Panc1 (cell line): ENCODE measurements at regions not wholly inside any gene's neighbourhood (a gene's known extent, or its start where the extent isn't known, plus 50 kb on each side); places are given as distances from the start of the nearest gene placed in this dataset.

Experiments used
- ATAC-seq: fragments of 200-7000 bp; cut with Tn5 transposase; 2 replicates; pipeline ENCODE4 v1.9.1; 2020; ENCODE audit warnings: mild to moderate bottlenecking, moderate library complexity
- BruUV-seq: library from RNA; stranded (reverse); fragments of 400-500 nt; replicated peaks from 2 replicates; lab custom pipeline; 2021; lab: Mats Ljungman, UMichigan
- CTCF ChIA-PET: fragments of 300-600 bp; sonication (Branson Sonifier 250); formaldehyde crosslinking; loops from one replicate; lab custom pipeline; 2022; ENCODE audit warnings: antibody characterized with exemption; lab: Charles Lee
- POLR2A ChIA-PET: fragments of 300-600 bp; sonication (Branson Sonifier 250); formaldehyde crosslinking; loops from one replicate; lab custom pipeline; 2022; ENCODE audit warnings: antibody characterized with exemption; lab: Charles Lee
- DNase-seq: peaks from one replicate; pipeline ENCODE4 v3.0.0-alpha.2; 2010; ENCODE audit warnings: low read depth, low spot score
- H3K27ac ChIP-seq: 2 replicates; pipeline ENCODE4 v1.5.1; 2011; ENCODE audit warnings: mild to moderate bottlenecking, low read length, inconsistent platforms
- H3K27me3 ChIP-seq: fragments of 200-500 bp; sonication (Bioruptor generic); 2 replicates; pipeline ENCODE4 v1.6.0; 2014; ENCODE audit warnings: low read length, inconsistent platforms; ENCODE audit not compliant: control insufficient read depth, insufficient read depth
- H3K36me3 ChIP-seq: fragments of 200-500 bp; sonication (Bioruptor generic); 2 replicates; pipeline ENCODE4 v1.5.1; 2014; ENCODE audit warnings: inconsistent platforms, mild to moderate bottlenecking, low read length, moderate library complexity; ENCODE audit not compliant: control insufficient read depth, insufficient read depth
- H3K4me1 ChIP-seq: 2 replicates; pipeline ENCODE4 v1.5.1; 2011; ENCODE audit warnings: inconsistent platforms, mild to moderate bottlenecking, low read length, moderate library complexity; ENCODE audit not compliant: control insufficient read depth, insufficient read depth
- H3K4me3 ChIP-seq, 2 experiments: 2 replicates each; pipeline ENCODE4 v1.5.1; 2011 to 2012; ENCODE audit warnings: low read depth in 2 of 2, low read length in 2 of 2, mild to moderate bottlenecking in 2 of 2, inconsistent platforms in 1 of 2, moderate library complexity in 1 of 2
- H3K9me3 ChIP-seq: fragments of 200-500 bp; sonication (Bioruptor generic); 2 replicates; pipeline ENCODE4 v1.5.1; 2014; ENCODE audit warnings: low read depth, mild to moderate bottlenecking, inconsistent platforms, low read length, moderate library complexity; ENCODE audit not compliant: control insufficient read depth, insufficient read depth
- CTCF ChIP-seq: fragments of 450-650 bp; IDR thresholded peaks from 2 replicates; pipeline ENCODE4 v1.5.1; 2017; ENCODE audit warnings: mild to moderate bottlenecking
- POLR2AphosphoS5 ChIP-seq: IDR thresholded peaks from 2 replicates; pipeline ENCODE4 v1.6.1; 2012; ENCODE audit warnings: mild to moderate bottlenecking, low read depth, low read length, moderate library complexity
- REST ChIP-seq, 2 experiments: IDR thresholded peaks; 2 replicates each; pipeline ENCODE4 v1.6.1; 2011 to 2012; ENCODE audit warnings: low read depth in 2 of 2, control low read depth in 1 of 2, low read length in 1 of 2, mild to moderate bottlenecking in 1 of 2, moderate library complexity in 1 of 2; ENCODE audit not compliant: insufficient read depth in 1 of 2
- SIN3A ChIP-seq: IDR thresholded peaks from 2 replicates; pipeline ENCODE4 v1.6.1; 2012; ENCODE audit warnings: low read depth, mild to moderate bottlenecking, low read length, moderate library complexity, borderline replicate concordance; ENCODE audit not compliant: insufficient read depth
- TCF7L2 ChIP-seq: IDR thresholded peaks from 2 replicates; pipeline ENCODE4 v1.6.1; 2011; ENCODE audit warnings: mild to moderate bottlenecking, low read depth, low read length, inconsistent platforms
- in situ Hi-C: cut with HindIII; loops from 2 replicates; pipeline ENCODE4 v1.10.0; 2016; ENCODE audit warnings: low sequenced_read_pairs, low pct_unique_long_range_greater_than_20kb
- intact Hi-C: fragments of 100-400 bp; cut with micrococcal nuclease; formaldehyde crosslinking; loops from one replicate; pipeline ENCODE4 v1.10.0; 2022; ENCODE audit not compliant: unreplicated experiment

GRCh38 chr5:2685651-2686272, 65.7 kb downstream of the IRX2 start:
- H3K9me3 ChIP-seq, result no peaks in the 10 kb centered on the region
- no peak for DNase-seq
- no TSS peak for BruUV-seq
- ATAC-seq, result peak; percentile 53; the same call in 1 of the 2 replicates
- intact Hi-C loops (no loop called here), in situ Hi-C loops (no loop called here)
- H3K27me3 ChIP-seq, result peaks cover 6% of the 10 kb centered on the region; the same call in 1 of the 2 replicates
- H3K36me3 ChIP-seq, result no peaks in the 10 kb centered on the region
- ChIA-PET CTCF (no interaction called here), POLR2A (no interaction called here)
- H3K4me1 ChIP-seq, result no peaks in the 10 kb centered on the region
- no peak for TF ChIP-seq SIN3A
- TF ChIP-seq POLR2AphosphoS5, result no peak
- TF ChIP-seq TCF7L2, result no peak
- no peak for TF ChIP-seq CTCF
- TF ChIP-seq REST (IDR thresholded peaks at IDR 0.05; ENCODE audit: insufficient read depth in 1 of 2, low read depth in 2 of 2, low read length in 1 of 2), result no peak
- no peak overlapping the region for H3K4me3 ChIP-seq
- no peak overlapping the region for H3K27ac ChIP-seq

- ATAC-seq, result no peak
Measured at GRCh38 chr5:2684606-2685005, 66.9 kb downstream of the IRX2 start.

More at GRCh38 chr5:2684606-2685005, 66.9 kb downstream of the IRX2 start:
- H3K27ac ChIP-seq, result no peak overlapping the region
- ChIA-PET POLR2A (no interaction called here), CTCF (no interaction called here)
- no peaks in the 10 kb centered on the region for H3K36me3 ChIP-seq
- intact Hi-C loops, result no loop called here
- no TSS peak for BruUV-seq
- H3K27me3 ChIP-seq, result peaks cover 6% of the 10 kb centered on the region; the same call in 1 of the 2 replicates
- no peak overlapping the region for H3K4me3 ChIP-seq
- in situ Hi-C loops, result no loop called here
- H3K4me1 ChIP-seq, result no peaks in the 10 kb centered on the region
- no peak for DNase-seq
- no peaks in the 10 kb centered on the region for H3K9me3 ChIP-seq
- TF ChIP-seq SIN3A (no peak), CTCF (no peak), REST (IDR thresholded peaks at IDR 0.05; ENCODE audit: insufficient read depth in 1 of 2, low read depth in 2 of 2, low read length in 1 of 2) (no peak), TCF7L2 (no peak), POLR2AphosphoS5 (no peak)
